ENCODE measurements at regions not wholly inside any gene's neighbourhood (a gene's known extent, or its start where the extent isn't known, plus 50 kb on each side); places are given as distances from the start of the nearest gene placed in this dataset.

DNA sequence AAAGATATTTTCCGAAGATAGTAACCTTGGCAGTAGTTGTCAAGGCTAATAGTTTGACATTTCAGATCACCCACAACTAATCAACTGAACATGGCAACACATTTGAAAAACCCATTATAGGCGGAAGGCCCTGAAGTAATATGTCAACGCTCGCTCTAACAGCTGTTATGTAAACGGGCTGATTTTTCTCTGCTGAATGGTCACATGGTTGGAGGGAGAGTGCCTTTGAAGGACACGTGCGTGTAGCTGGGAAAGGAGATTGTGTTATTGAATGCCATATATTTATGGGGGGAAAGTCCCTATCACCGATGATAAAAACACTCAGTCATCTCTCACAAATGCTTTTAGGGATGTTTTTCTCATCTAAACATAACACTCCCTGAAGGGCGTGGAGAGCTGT, 160.0 kb upstream of the RALGAPA2 start:
- Histone ChIP-seq H3K4me2 (ENCODE audit: low read depth, low read length) (no peak overlapping the region), H3K4me3 (replicated peaks in 1 of 3; ENCODE audit: insufficient read depth in 1 of 3, low read depth in 2 of 3, low read length in 3 of 3) (no peak overlapping the region), H3K79me2 (ENCODE audit: insufficient read depth, low read length) (no peaks in the 10 kb centered on the region), H2AFZ (ENCODE audit: low read length) (no peak overlapping the region), H4K20me1 (ENCODE audit: insufficient read depth, low read length) (no peaks in the 10 kb centered on the region), H3K9me3 (ENCODE audit: low read length) (no peaks in the 10 kb centered on the region), H3K27ac (ENCODE audit: extremely low read length, insufficient read depth, low read length) (no peak overlapping the region), H3K36me3 (replicated peaks in 1 of 2; ENCODE audit: control insufficient read depth in 1 of 2, insufficient read depth in 2 of 2, low read length in 2 of 2) (no peaks in the 10 kb centered on the region), H3K27me3 (ENCODE audit: control insufficient read depth in 1 of 2, insufficient read depth in 2 of 2, low read length in 2 of 2) (no peaks in the 10 kb centered on the region), H3K9ac (ENCODE audit: insufficient read depth, low read depth, low read length) (no peak overlapping the region), H3K4me1 (ENCODE audit: insufficient read depth, low read length) (no peaks in the 10 kb centered on the region)
- intact Hi-C loops (cut with micrococcal nuclease; ENCODE audit: unreplicated experiment) = no loop called here
- CTCF ChIA-PET (ENCODE audit: low intra/inter-chr PET ratio, low total read pairs) = no interaction called here
- TF ChIP-seq CC2D1A (CRISPR knock-in tag; IDR thresholded peaks at IDR 0.05) = no peak
- TF ChIP-seq, protein P1, sequence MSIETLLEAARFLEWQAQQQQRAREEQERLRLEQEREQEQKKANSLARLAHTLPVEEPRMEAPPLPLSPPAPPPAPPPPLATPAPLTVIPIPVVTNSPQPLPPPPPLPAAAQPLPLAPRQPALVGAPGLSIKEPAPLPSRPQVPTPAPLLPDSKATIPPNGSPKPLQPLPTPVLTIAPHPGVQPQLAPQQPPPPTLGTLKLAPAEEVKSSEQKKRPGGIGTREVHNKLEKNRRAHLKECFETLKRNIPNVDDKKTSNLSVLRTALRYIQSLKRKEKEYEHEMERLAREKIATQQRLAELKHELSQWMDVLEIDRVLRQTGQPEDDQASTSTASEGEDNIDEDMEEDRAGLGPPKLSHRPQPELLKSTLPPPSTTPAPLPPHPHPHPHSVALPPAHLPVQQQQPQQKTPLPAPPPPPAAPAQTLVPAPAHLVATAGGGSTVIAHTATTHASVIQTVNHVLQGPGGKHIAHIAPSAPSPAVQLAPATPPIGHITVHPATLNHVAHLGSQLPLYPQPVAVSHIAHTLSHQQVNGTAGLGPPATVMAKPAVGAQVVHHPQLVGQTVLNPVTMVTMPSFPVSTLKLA (IDR thresholded peaks at IDR 0.05) = peak; percentile 94
- FAIRE-seq (no peak), ATAC-seq (no peak), DNase-seq (ENCODE audit: low spot score) (no peak)
- POLR2A ChIA-PET = no interaction called here
- in situ Hi-C loops (cut with HindIII; ENCODE audit: extremely low pct_ligation_motif_present, low pct_unique_long_range_greater_than_20kb) = no loop called here
- no TSS peak for BruUV-seq (replicated peaks)
- 59% methylated on average over 9 of the region's 9 CpGs for WGBS (ENCODE audit: low lambda C conversion rate)

DNA sequence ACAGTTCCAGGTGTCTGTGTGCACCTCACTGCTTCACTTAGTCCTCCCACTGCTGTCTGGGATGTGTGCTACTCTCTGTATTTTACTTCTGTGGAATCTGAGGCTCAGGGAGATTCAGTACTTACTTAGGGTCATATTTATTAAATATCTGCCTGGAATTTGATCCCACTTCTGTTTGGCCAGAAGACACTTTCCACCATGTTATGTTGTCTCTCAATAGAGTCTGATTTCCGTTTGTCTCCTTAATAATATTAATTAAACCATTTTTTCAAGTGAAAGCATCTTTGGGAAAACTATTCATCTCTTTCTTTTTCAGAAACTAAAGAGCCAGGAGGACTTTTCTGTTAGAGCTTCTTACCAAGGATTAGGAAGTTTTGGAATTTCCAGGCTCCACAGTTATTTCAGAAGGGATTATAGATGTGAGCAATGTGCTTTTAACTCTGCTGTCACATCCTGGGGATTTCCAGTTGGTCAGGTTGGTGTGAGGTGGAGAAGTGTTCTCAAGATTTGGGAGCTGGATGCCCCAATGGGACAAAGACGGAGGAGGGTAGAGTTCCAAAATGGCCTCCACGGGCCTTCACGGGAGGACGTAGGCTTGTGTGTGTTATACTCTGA, 156.8 kb upstream of the RALGAPA2 start:
- H3K27me3 ChIP-seq (ENCODE audit: control insufficient read depth in 1 of 2, insufficient read depth in 2 of 2, low read length in 2 of 2) = no peaks in the 10 kb centered on the region
- H4K20me1 ChIP-seq (ENCODE audit: insufficient read depth, low read length) = no peaks in the 10 kb centered on the region
- H3K4me3 ChIP-seq (replicated peaks in 1 of 3; ENCODE audit: insufficient read depth in 1 of 3, low read depth in 2 of 3, low read length in 3 of 3) = no peak overlapping the region
- H3K9ac ChIP-seq (ENCODE audit: insufficient read depth, low read depth, low read length) = no peak overlapping the region
- H3K36me3 ChIP-seq (replicated peaks in 1 of 2; ENCODE audit: control insufficient read depth in 1 of 2, insufficient read depth in 2 of 2, low read length in 2 of 2) = no peaks in the 10 kb centered on the region
- DNase-seq (ENCODE audit: low spot score) (no peak), ATAC-seq (no peak), FAIRE-seq (no peak)
- ChIA-PET CTCF (ENCODE audit: low intra/inter-chr PET ratio, low total read pairs) (no interaction called here), POLR2A (no interaction called here)
- no peak overlapping the region for H2AFZ ChIP-seq (ENCODE audit: low read length)
- 71% methylated on average over 5 of the region's 5 CpGs for WGBS (ENCODE audit: low lambda C conversion rate)
- intact Hi-C loops (cut with micrococcal nuclease; ENCODE audit: unreplicated experiment) (no loop called here), in situ Hi-C loops (cut with HindIII; ENCODE audit: extremely low pct_ligation_motif_present, low pct_unique_long_range_greater_than_20kb) (loop anchor here (10.0 kb wide), 3 partner anchors 156 to 366 kb away; partner anchors contain the start of gene KIZ)
- H3K4me1 ChIP-seq (ENCODE audit: insufficient read depth, low read length) = peaks cover 6% of the 10 kb centered on the region; the same call in 1 of the 2 replicates
- no TSS peak for BruUV-seq (replicated peaks)
- H3K79me2 ChIP-seq (ENCODE audit: insufficient read depth, low read length) = no peaks in the 10 kb centered on the region
- TF ChIP-seq FLYWCH1 (CRISPR knock-in tag; IDR thresholded peaks at IDR 0.05) = no peak
- TF ChIP-seq ZSCAN21 (CRISPR knock-in tag; IDR thresholded peaks at IDR 0.05; ENCODE audit: borderline replicate concordance) = no peak
- TF ChIP-seq MED8 (CRISPR knock-in tag; IDR thresholded peaks at IDR 0.05; ENCODE audit: insufficient replicate concordance) = no peak
- TF ChIP-seq ZNF326 (CRISPR knock-in tag; IDR thresholded peaks at IDR 0.05; ENCODE audit: borderline replicate concordance) = no peak
- TF ChIP-seq ZBTB7B (CRISPR knock-in tag; IDR thresholded peaks at IDR 0.05) = no peak
- TF ChIP-seq KLF9 (CRISPR knock-in tag; IDR thresholded peaks at IDR 0.05; ENCODE audit: low read depth) = no peak
- TF ChIP-seq PCBP1 (IDR thresholded peaks at IDR 0.05; ENCODE audit: borderline replicate concordance, low read depth, low read length) = no peak
- TF ChIP-seq CBX2 (IDR thresholded peaks at IDR 0.05; ENCODE audit: low read depth, low read length) = no peak
- no peak for TF ChIP-seq CBX2 (CRISPR knock-in tag; IDR thresholded peaks at IDR 0.05; ENCODE audit: low read depth)
- TF ChIP-seq ZNF225 (CRISPR knock-in tag; IDR thresholded peaks at IDR 0.05) = no peak
- TF ChIP-seq HNRNPL (IDR thresholded peaks at IDR 0.05; ENCODE audit: low read depth, low read length) = no peak
- TF ChIP-seq GATAD2A (CRISPR knock-in tag; IDR thresholded peaks at IDR 0.05) = no peak
- H3K27ac ChIP-seq (ENCODE audit: extremely low read length, insufficient read depth, low read length) = no peak overlapping the region
- H3K9me3 ChIP-seq (ENCODE audit: low read length) = no peaks in the 10 kb centered on the region
- no peak overlapping the region for H3K4me2 ChIP-seq (ENCODE audit: low read depth, low read length)
